Astrocyte of the spinal cord (primary cell): ENCODE measurements at regions not wholly inside any gene's neighbourhood (a gene's known extent, or its start where the extent isn't known, plus 50 kb on each side); places are given as distances from the start of the nearest gene placed in this dataset.

Experiments used
- DNase-seq: peaks from one replicate; pipeline ENCODE4 v3.0.0; 2011; ENCODE audit warnings: low read depth, low spot score
- H3K4me3 ChIP-seq: 2 replicates; pipeline ENCODE4 v1.5.1; 2011; ENCODE audit warnings: low read depth, mild to moderate bottlenecking, low read length, moderate library complexity
- CTCF ChIP-seq: IDR thresholded peaks from 2 replicates; pipeline ENCODE4 v1.5.1; 2012; ENCODE audit warnings: low read depth, mild to moderate bottlenecking, low read length, inconsistent platforms
- in situ Hi-C: cut with HindIII; loops from 2 replicates; pipeline ENCODE4 v1.10.0; 2017; ENCODE audit warnings: low sequenced_read_pairs

- in situ Hi-C loops, result no loop called here
- peak; percentile 62 for DNase-seq
- no peak overlapping the region for H3K4me3 ChIP-seq
- TF ChIP-seq CTCF, result peak; percentile 70
Observed at GRCh38 chr6:82006027-82006738, 241.4 kb downstream of the IBTK start.

GRCh38 chr6:82000551-82000950, 247.0 kb downstream of the IBTK start:
- H3K4me3 ChIP-seq, result no peak overlapping the region
- in situ Hi-C loops, result no loop called here
- no peak for TF ChIP-seq CTCF
- DNase-seq, result no peak

GRCh38 chr6:81999826-82000225, 247.3 kb upstream of the TENT5A start:
- no peak for TF ChIP-seq CTCF
- in situ Hi-C loops, result no loop called here
- peak; percentile 73 for DNase-seq
- H3K4me3 ChIP-seq, result no peak overlapping the region

GRCh38 chr6:81999270-81999669, 246.8 kb upstream of the TENT5A start:
- no peak for TF ChIP-seq CTCF
- in situ Hi-C loops, result no loop called here
- DNase-seq, result peak; percentile 33
- no peak overlapping the region for H3K4me3 ChIP-seq

- TF ChIP-seq CTCF, result no peak
- H3K4me3 ChIP-seq, result no peak overlapping the region
- in situ Hi-C loops, result no loop called here
- DNase-seq, result peak; percentile 64
Observed at GRCh38 chr6:81998432-81998831, 246.0 kb upstream of the TENT5A start.

GRCh38 chr6:81997090-81997926, 244.8 kb upstream of the TENT5A start:
- in situ Hi-C loops, result no loop called here

More at GRCh38 chr6:81997090-81997926, 244.8 kb upstream of the TENT5A start:
- DNase-seq, result peak; percentile 88
- H3K4me3 ChIP-seq, result no peak overlapping the region
- TF ChIP-seq CTCF, result no peak
